PC-9 (cell line): ENCODE measurements at regions not wholly inside any gene's neighbourhood (a gene's known extent, or its start where the extent isn't known, plus 50 kb on each side); places are given as distances from the start of the nearest gene placed in this dataset.

Experiments
- BruUV-seq: library from RNA; stranded (reverse); fragments of 400-500 nt; replicated peaks from 2 replicates; lab custom pipeline; 2021; lab: Mats Ljungman, UMichigan
- CTCF ChIA-PET: fragments of 300-600 bp; sonication (Branson Sonifier 250); formaldehyde crosslinking; loops from one replicate; lab custom pipeline; 2022; ENCODE audit warnings: antibody characterized with exemption; lab: Charles Lee
- POLR2A ChIA-PET: fragments of 300-600 bp; sonication (Branson Sonifier 250); formaldehyde crosslinking; loops from one replicate; lab custom pipeline; 2022; ENCODE audit warnings: antibody characterized with exemption; ENCODE audit not compliant: unreplicated experiment; lab: Charles Lee
- DNase-seq, 2 experiments: peaks; one replicate each; pipeline versions ENCODE4 v3.0.0 to v3.0.0-alpha.2; 2015 to 2022; ENCODE audit warnings: mixed read lengths in 1 of 2
- H2AFZ ChIP-seq: fragments of 200-600 bp; sonication (generic); 2 replicates; pipeline ENCODE4 v1.8.1; 2017; ENCODE audit warnings: antibody characterized with exemption
- H3F3A ChIP-seq: fragments of 200-600 bp; sonication (generic); 2 replicates; pipeline ENCODE4 v1.8.1; 2017; ENCODE audit warnings: antibody characterized with exemption, mild to moderate bottlenecking, low read depth; ENCODE audit not compliant: insufficient read depth
- H3K27ac ChIP-seq: fragments of 200-600 bp; sonication (generic); 2 replicates; pipeline ENCODE4 v1.6.1; 2016; ENCODE audit warnings: mixed run types
- H3K27me3 ChIP-seq: fragments of 200-600 bp; sonication (generic); 2 replicates; pipeline ENCODE4 v1.6.1; 2016; ENCODE audit warnings: low read depth, mixed run types; ENCODE audit not compliant: insufficient read depth
- H3K36me3 ChIP-seq: fragments of 200-600 bp; sonication (generic); 2 replicates; pipeline ENCODE4 v1.6.1; 2016; ENCODE audit warnings: low read depth, mixed run types
- H3K4me1 ChIP-seq: fragments of 200-600 bp; sonication (generic); replicated peaks from 2 replicates; pipeline ENCODE4 v1.6.1; 2016; ENCODE audit warnings: mixed run types; ENCODE audit not compliant: insufficient read depth
- H3K4me2 ChIP-seq: fragments of 200-600 bp; sonication (generic); 2 replicates; pipeline ENCODE4 v1.6.1; 2017; ENCODE audit warnings: mixed run types
- H3K4me3 ChIP-seq: fragments of 200-600 bp; sonication (generic); 2 replicates; pipeline ENCODE4 v1.6.1; 2016; ENCODE audit warnings: mixed run types
- H3K79me2 ChIP-seq: fragments of 200-600 bp; sonication (generic); 2 replicates; pipeline ENCODE4 v1.6.1; 2017; ENCODE audit warnings: low read depth, mixed run types
- H3K9me2 ChIP-seq: fragments of 200-600 bp; sonication (generic); 2 replicates; pipeline ENCODE4 v1.8.1; 2017; ENCODE audit warnings: mild to moderate bottlenecking; ENCODE audit not compliant: insufficient read depth
- H3K9me3 ChIP-seq: fragments of 200-600 bp; sonication (generic); 2 replicates; pipeline ENCODE4 v1.8.1; 2016; ENCODE audit warnings: low read depth; ENCODE audit not compliant: insufficient read depth
- H4K20me1 ChIP-seq: fragments of 200-600 bp; sonication (generic); 2 replicates; pipeline ENCODE4 v1.8.1; 2017; ENCODE audit not compliant: insufficient read depth
- CTCF ChIP-seq: fragments of 200-600 bp; sonication (generic); conservative IDR thresholded peaks from 2 replicates; pipeline ENCODE4 v1.6.1; 2017; ENCODE audit warnings: mixed run types, antibody characterized with exemption, mild to moderate bottlenecking, moderate library complexity
- EZH2 ChIP-seq: fragments of 200-600 bp; sonication (generic); IDR thresholded peaks from 2 replicates; pipeline ENCODE4 v1.8.0; 2017; ENCODE audit warnings: antibody characterized with exemption, low read depth
- intact Hi-C: fragments of 100-400 bp; cut with micrococcal nuclease; formaldehyde crosslinking; loops from one replicate; pipeline ENCODE4 v1.10.0; 2022; ENCODE audit not compliant: unreplicated experiment

DNA sequence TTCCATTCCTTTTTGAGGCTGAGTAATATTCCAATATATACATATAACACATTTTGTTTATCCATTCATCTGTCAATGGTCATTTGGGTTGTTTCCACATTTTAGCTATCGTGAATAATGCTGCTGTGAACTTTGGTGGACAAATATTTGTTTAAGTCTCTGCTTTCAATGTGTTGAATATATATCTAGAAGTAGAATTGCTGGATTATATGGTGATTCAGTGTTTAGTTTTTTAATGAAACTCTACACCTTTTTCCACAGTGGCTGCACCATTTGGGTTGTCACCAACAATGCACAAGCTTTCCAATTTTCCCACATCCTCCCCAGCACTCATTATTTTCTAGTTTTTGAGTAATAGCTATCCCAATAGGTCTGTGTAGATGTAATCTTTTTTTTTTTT lies 69.5 kb downstream of the ACTBL2 start:
- Histone ChIP-seq H2AFZ (no peak overlapping the region), H3K9me3 (no peaks in the 10 kb centered on the region; the same call in 1 of the 2 replicates), H4K20me1 (no peaks in the 10 kb centered on the region), H3K4me2 (no peak overlapping the region), H3K36me3 (no peaks in the 10 kb centered on the region), H3K27me3 (no peaks in the 10 kb centered on the region), H3K27ac (no peak overlapping the region), H3K4me3 (no peak overlapping the region), H3K4me1 (no peaks in the 10 kb centered on the region), H3K9me2 (no peaks in the 10 kb centered on the region), H3F3A (no peaks in the 10 kb centered on the region), H3K79me2 (no peaks in the 10 kb centered on the region)
- intact Hi-C loops: no loop called here
- DNase-seq: no peak
- ChIA-PET POLR2A (no interaction called here), CTCF (no interaction called here)
- TF ChIP-seq EZH2 (no peak), CTCF (no peak)
- no TSS peak for BruUV-seq

- Histone ChIP-seq H3K36me3 (no peaks in the 10 kb centered on the region), H3K4me1 (no peaks in the 10 kb centered on the region), H3K4me3 (no peak overlapping the region), H4K20me1 (no peaks in the 10 kb centered on the region), H3K9me3 (no peaks in the 10 kb centered on the region; the same call in 1 of the 2 replicates), H3K9me2 (no peaks in the 10 kb centered on the region), H2AFZ (no peak overlapping the region), H3K27ac (no peak overlapping the region), H3F3A (no peaks in the 10 kb centered on the region), H3K79me2 (no peaks in the 10 kb centered on the region), H3K4me2 (no peak overlapping the region), H3K27me3 (no peaks in the 10 kb centered on the region)
- BruUV-seq: no TSS peak
- no peak for DNase-seq
- POLR2A ChIA-PET: no interaction called here
- CTCF ChIA-PET: no interaction called here
- intact Hi-C loops: no loop called here
- TF ChIP-seq EZH2 (no peak), CTCF (no peak)
Observed at GRCh38 chr5:57412680-57413079, 69.9 kb downstream of the ACTBL2 start.

GRCh38 chr5:57411982-57412381 lies 70.6 kb downstream of the ACTBL2 start:
- no TSS peak for BruUV-seq

More at GRCh38 chr5:57411982-57412381, 70.6 kb downstream of the ACTBL2 start:
- H3K79me2 ChIP-seq: no peaks in the 10 kb centered on the region
- no peaks in the 10 kb centered on the region for H3K36me3 ChIP-seq
- no peak overlapping the region for H3K4me3 ChIP-seq
- no peak overlapping the region for H3K27ac ChIP-seq
- no peaks in the 10 kb centered on the region for H3K27me3 ChIP-seq
- no peaks in the 10 kb centered on the region; the same call in 1 of the 2 replicates for H3K9me3 ChIP-seq
- no peaks in the 10 kb centered on the region for H3F3A ChIP-seq
- H4K20me1 ChIP-seq: no peaks in the 10 kb centered on the region
- TF ChIP-seq CTCF (no peak), EZH2 (no peak)
- no peaks in the 10 kb centered on the region for H3K9me2 ChIP-seq
- H2AFZ ChIP-seq: no peak overlapping the region
- H3K4me2 ChIP-seq: no peak overlapping the region
- no peaks in the 10 kb centered on the region for H3K4me1 ChIP-seq
- intact Hi-C loops: no loop called here
- POLR2A ChIA-PET: no interaction called here
- CTCF ChIA-PET: no interaction called here
- no peak for DNase-seq
